ENCODE measurements at regions not wholly inside any gene's neighbourhood (a gene's known extent, or its start where the extent isn't known, plus 50 kb on each side); places are given as distances from the start of the nearest gene placed in this dataset.

- Histone ChIP-seq H3F3A (replicated peaks; ENCODE audit: insufficient read depth) (no peaks in the 10 kb centered on the region), H3K36me3 (replicated peaks in 1 of 2; ENCODE audit: control insufficient read depth in 1 of 2, insufficient read depth in 2 of 2, low read length in 1 of 2) (no peaks in the 10 kb centered on the region), H3K79me2 (ENCODE audit: insufficient read depth) (no peaks in the 10 kb centered on the region), H3K4me3 (ENCODE audit: low read depth in 2 of 2, low read length in 1 of 2) (no peak overlapping the region), H3K9me2 (no peaks in the 10 kb centered on the region), H3K9ac (no peak overlapping the region), H2AFZ (ENCODE audit: low read depth) (no peak overlapping the region), H3K9me3 (no peaks in the 10 kb centered on the region), H3K27me3 (ENCODE audit: insufficient read depth) (peaks cover 51% of the 10 kb centered on the region), H3K4me2 (no peak overlapping the region), H3K27ac (ENCODE audit: low read depth in 2 of 2, low read length in 1 of 2) (no peak overlapping the region), H3K4me1 (ENCODE audit: control insufficient read depth in 1 of 2, insufficient read depth in 2 of 2, low read depth in 1 of 2, low read length in 1 of 2) (peaks cover 0 to 4% of the 10 kb centered on the region in 2 experiments; a peak in 1 of 4 replicates), H4K20me1 (ENCODE audit: insufficient read depth) (no peaks in the 10 kb centered on the region)
- no peak for DNase-seq
- ChIA-PET POLR2A (no interaction called here), CTCF (interaction anchor here (0.6 to 11.0 kb wide), 5 partner anchors 34 to 931 kb away, joined by 3 to 214 read pairs (median 3); no protein-coding TSS in a partner anchor)
- WGBS (ENCODE audit: low lambda C conversion rate): 47% methylated on average over 7 of the region's 7 CpGs
- TF ChIP-seq EP300 (IDR thresholded peaks at IDR 0.05; ENCODE audit: borderline replicate concordance in 1 of 2, low read depth in 1 of 2, low read length in 1 of 2): no peak
Measured at GRCh38 chr11:32178692-32179091, 87.8 kb downstream of the RCN1 start.

- H3K4me2 ChIP-seq: no peak overlapping the region
- H3K9ac ChIP-seq: no peak overlapping the region
- no peak for DNase-seq
- H3K79me2 ChIP-seq (ENCODE audit: insufficient read depth): no peaks in the 10 kb centered on the region
- no peaks in the 10 kb centered on the region for H3K9me3 ChIP-seq
- WGBS (ENCODE audit: low lambda C conversion rate): 31% methylated on average over 3 of the region's 3 CpGs
- H3K27me3 ChIP-seq (ENCODE audit: insufficient read depth): peaks cover 68% of the 10 kb centered on the region
- no peaks in the 10 kb centered on the region for H3K9me2 ChIP-seq
- H3F3A ChIP-seq (replicated peaks; ENCODE audit: insufficient read depth): no peaks in the 10 kb centered on the region
- no peak overlapping the region for H2AFZ ChIP-seq (ENCODE audit: low read depth)
- H3K4me3 ChIP-seq (ENCODE audit: low read depth in 2 of 2, low read length in 1 of 2): no peak overlapping the region
- ChIA-PET CTCF (interaction anchor here (11.0 kb wide), 1 partner anchor 131 kb away, joined by 214 read pairs; no protein-coding TSS in a partner anchor), POLR2A (no interaction called here)
- no peak overlapping the region for H3K27ac ChIP-seq (ENCODE audit: low read depth in 2 of 2, low read length in 1 of 2)
- H3K36me3 ChIP-seq (replicated peaks in 1 of 2; ENCODE audit: control insufficient read depth in 1 of 2, insufficient read depth in 2 of 2, low read length in 1 of 2): no peaks in the 10 kb centered on the region
- H4K20me1 ChIP-seq (ENCODE audit: insufficient read depth): no peaks in the 10 kb centered on the region
- no peaks in the 10 kb centered on the region for H3K4me1 ChIP-seq (ENCODE audit: control insufficient read depth in 1 of 2, insufficient read depth in 2 of 2, low read depth in 1 of 2, low read length in 1 of 2)
- TF ChIP-seq SMC3 (IDR thresholded peaks at IDR 0.05; ENCODE audit: low read depth, low read length) (no peak), USF2 (IDR thresholded peaks at IDR 0.05; ENCODE audit: borderline replicate concordance, low read depth, low read length) (no peak), USF1 (IDR thresholded peaks at IDR 0.05; ENCODE audit: borderline replicate concordance, low read depth) (no peak), YY1 (IDR thresholded peaks at IDR 0.05; ENCODE audit: low read depth) (no peak), RFX5 (IDR thresholded peaks at IDR 0.05; ENCODE audit: low read length) (no peak), GABPA (IDR thresholded peaks at IDR 0.05; ENCODE audit: low read depth) (no peak), POLR2AphosphoS5 (IDR thresholded peaks at IDR 0.05; ENCODE audit: low read depth, low read length) (no peak), RCOR1 (IDR thresholded peaks at IDR 0.05; ENCODE audit: low read length) (no peak), REST (IDR thresholded peaks at IDR 0.05; ENCODE audit: low read depth, low read length) (no peak)
Measured at GRCh38 chr11:32183512-32183911, 92.6 kb downstream of the RCN1 start.
